OCI-LY3 (cell line): ENCODE measurements at regions not wholly inside any gene's neighbourhood (a gene's known extent, or its start where the extent isn't known, plus 50 kb on each side); places are given as distances from the start of the nearest gene placed in this dataset.

Source experiments
- H2AFZ ChIP-seq: fragments of 200-600, 300-600 bp; shearing (Covaris generic); 2 replicates; pipeline ENCODE4 v1.6.0; 2014; ENCODE audit warnings: antibody characterized with exemption, low read depth, low read length
- H3K27ac ChIP-seq: fragments of 200-600, 300-600 bp; sonication (generic); 2 replicates; pipeline ENCODE4 v1.5.1; 2014; ENCODE audit warnings: mild to moderate bottlenecking, low read length, moderate library complexity, mixed read lengths
- H3K27me3 ChIP-seq: fragments of 200-600, 300-600 bp; sonication (generic); 2 replicates; pipeline ENCODE4 v1.6.1; 2014; ENCODE audit warnings: low read depth, low read length, mixed read lengths
- H3K36me3 ChIP-seq: fragments of 200-600, 300-600 bp; sonication (generic); replicated peaks from 2 replicates; pipeline ENCODE3; 2014; ENCODE audit warnings: low read depth, low read length, mixed read lengths
- H3K4me1 ChIP-seq: fragments of 300-600, 200-600 bp; sonication (generic); 2 replicates; pipeline ENCODE4 v1.6.1; 2014; ENCODE audit warnings: low read length, mixed read lengths
- H3K4me2 ChIP-seq: fragments of 200-600, 300-600 bp; sonication (generic); 2 replicates; pipeline ENCODE4 v1.6.1; 2014; ENCODE audit warnings: low read length, mixed read lengths
- H3K4me3 ChIP-seq: fragments of 300-600, 200-600 bp; sonication (generic); 2 replicates; pipeline ENCODE4 v1.5.1; 2014; ENCODE audit warnings: antibody characterized with exemption, mild to moderate bottlenecking, low read length, moderate library complexity
- H3K79me2 ChIP-seq: fragments of 300-600, 200-600 bp; shearing (Covaris generic); 2 replicates; pipeline ENCODE4 v1.6.1; 2014; ENCODE audit warnings: mild to moderate bottlenecking, low read length, mixed read lengths
- H3K9ac ChIP-seq: fragments of 300-600, 200-600 bp; shearing (Covaris generic); 2 replicates; pipeline ENCODE4 v1.6.0; 2014; ENCODE audit warnings: mild to moderate bottlenecking, low read length, moderate library complexity
- H3K9me3 ChIP-seq: fragments of 200-600, 300-600 bp; shearing (Covaris generic); 2 replicates; pipeline ENCODE4 v1.6.1; 2014; ENCODE audit warnings: low read length, mixed read lengths; ENCODE audit not compliant: insufficient read depth
- H4K20me1 ChIP-seq: fragments of 200-600, 300-600 bp; sonication (generic); 2 replicates; pipeline ENCODE4 v1.6.1; 2016; ENCODE audit warnings: low read length, mixed read lengths; ENCODE audit not compliant: insufficient read depth
- CTCF ChIP-seq: fragments of 200-600, 300-600 bp; sonication (generic); IDR thresholded peaks from 2 replicates; pipeline ENCODE4 v1.5.1; 2014; ENCODE audit warnings: antibody characterized with exemption, low read length, low read depth
- EZH2phosphoT487 ChIP-seq: fragments of 200-600 bp; shearing (Covaris generic); IDR thresholded peaks from 2 replicates; pipeline ENCODE4 v1.6.1; 2018; ENCODE audit warnings: antibody characterized with exemption, mixed run types, low read depth

GRCh38 chr11:129618046-129618569 lies 197.5 kb upstream of the TMEM45B start:
- Histone ChIP-seq H3K27ac (no peak overlapping the region), H3K4me1 (no peaks in the 10 kb centered on the region), H3K79me2 (no peaks in the 10 kb centered on the region)

GRCh38 chr11:129620237-129621104 lies 195.2 kb upstream of the TMEM45B start:
- Histone ChIP-seq H3K9me3 (no peaks in the 10 kb centered on the region), H3K9ac (no peak overlapping the region), H3K4me3 (no peak overlapping the region), H3K79me2 (no peaks in the 10 kb centered on the region), H4K20me1 (no peaks in the 10 kb centered on the region), H3K4me1 (no peaks in the 10 kb centered on the region), H2AFZ (no peak overlapping the region), H3K36me3 (no peaks in the 10 kb centered on the region), H3K4me2 (no peak overlapping the region), H3K27ac (no peak overlapping the region), H3K27me3 (peaks cover 10% of the 10 kb centered on the region)
- TF ChIP-seq CTCF = no peak
- no peak for TF ChIP-seq EZH2phosphoT487

More at GRCh38 chr11:129618046-129618569, 197.5 kb upstream of the TMEM45B start:
- Histone ChIP-seq H2AFZ (no peak overlapping the region), H3K9ac (no peak overlapping the region), H3K4me3 (no peak overlapping the region), H3K9me3 (no peaks in the 10 kb centered on the region), H3K4me2 (no peak overlapping the region), H3K36me3 (no peaks in the 10 kb centered on the region), H4K20me1 (no peaks in the 10 kb centered on the region), H3K27me3 (peaks cover 15% of the 10 kb centered on the region)
- TF ChIP-seq CTCF (no peak), EZH2phosphoT487 (no peak)

GRCh38 chr11:129625930-129626329 lies 189.7 kb upstream of the TMEM45B start:
- TF ChIP-seq CTCF = no peak
- TF ChIP-seq EZH2phosphoT487 = no peak
- Histone ChIP-seq H3K36me3 (no peaks in the 10 kb centered on the region), H3K9me3 (no peaks in the 10 kb centered on the region), H3K4me3 (no peak overlapping the region), H3K4me2 (no peak overlapping the region), H3K4me1 (no peaks in the 10 kb centered on the region), H3K27ac (no peak overlapping the region), H4K20me1 (no peaks in the 10 kb centered on the region), H3K9ac (no peak overlapping the region), H3K27me3 (peaks cover 15% of the 10 kb centered on the region), H3K79me2 (no peaks in the 10 kb centered on the region), H2AFZ (no peak overlapping the region)

GRCh38 chr11:129631201-129631600 lies 184.4 kb upstream of the TMEM45B start:
- Histone ChIP-seq H3K4me1 (no peaks in the 10 kb centered on the region), H3K4me2 (no peak overlapping the region), H3K4me3 (no peak overlapping the region), H3K9me3 (no peaks in the 10 kb centered on the region), H3K79me2 (no peaks in the 10 kb centered on the region), H4K20me1 (no peaks in the 10 kb centered on the region), H3K27me3 (no peaks in the 10 kb centered on the region; the same call in 1 of the 2 replicates), H3K9ac (no peak overlapping the region), H3K27ac (no peak overlapping the region), H2AFZ (no peak overlapping the region), H3K36me3 (no peaks in the 10 kb centered on the region)
- no peak for TF ChIP-seq EZH2phosphoT487
- TF ChIP-seq CTCF = no peak
